Gastroesophageal sphincter (tissue), 4 donors: ENCODE measurements at regions not wholly inside any gene's neighbourhood (a gene's known extent, or its start where the extent isn't known, plus 50 kb on each side); places are given as distances from the start of the nearest gene placed in this dataset.
A peak's percentile ranks its signal among the peaks of the same experiment; 100 is the strongest.
"Not testable (repeated sequence)": the region's sequence is repeated elsewhere in the genome, so short reads cannot be mapped to it uniquely, and the experiment has no call there.

Experiments
- ATAC-seq: fragments of 150-250 bp; one replicate; pipeline ENCODE4 v1.9.1; 2016; ENCODE audit warnings: mild to moderate bottlenecking, moderate library complexity
- H3K27ac ChIP-seq, 4 donors: fragments of 200-600 bp; sonication (generic) in 3 of 4; 1 replicate in 3 of 4; 2 replicates in 1 of 4; pipeline ENCODE4 v1.5.1; 2016 to 2019
- H3K27me3 ChIP-seq: fragments of 200-600 bp; sonication (generic); one replicate; pipeline ENCODE4 v1.5.1; 2019
- H3K36me3 ChIP-seq, 2 donors: fragments of 200-600 bp; sonication (generic); one replicate each; pipeline ENCODE4 v1.5.1; 2019; ENCODE audit warnings: control low read depth in 1 of 2
- H3K4me1 ChIP-seq, 3 donors: fragments of 200-600 bp; sonication (generic); 1 replicate in 2 of 3; 2 replicates in 1 of 3; pipeline ENCODE4 v1.5.1; 2016 to 2019; ENCODE audit warnings: control low read depth in 2 of 3
- H3K4me3 ChIP-seq, 2 donors: fragments of 200-600 bp; sonication (generic); one replicate each; pipeline ENCODE4 v1.5.1; 2019; ENCODE audit warnings: mild to moderate bottlenecking in 1 of 2, moderate library complexity in 1 of 2
- H3K9me3 ChIP-seq, 3 donors: fragments of 200-600 bp; sonication (generic); one replicate each; pipeline ENCODE4 v1.5.1; 2017 to 2019; ENCODE audit warnings: control low read depth in 2 of 3
- WGBS, 2 donors: methylation state at CpG; one replicate each; pipeline ENCODE4 v1.1.5; 2018; ENCODE audit warnings: low coverage in 1 of 2; 5-methylcytosine and 5-hydroxymethylcytosine counted together

DNA sequence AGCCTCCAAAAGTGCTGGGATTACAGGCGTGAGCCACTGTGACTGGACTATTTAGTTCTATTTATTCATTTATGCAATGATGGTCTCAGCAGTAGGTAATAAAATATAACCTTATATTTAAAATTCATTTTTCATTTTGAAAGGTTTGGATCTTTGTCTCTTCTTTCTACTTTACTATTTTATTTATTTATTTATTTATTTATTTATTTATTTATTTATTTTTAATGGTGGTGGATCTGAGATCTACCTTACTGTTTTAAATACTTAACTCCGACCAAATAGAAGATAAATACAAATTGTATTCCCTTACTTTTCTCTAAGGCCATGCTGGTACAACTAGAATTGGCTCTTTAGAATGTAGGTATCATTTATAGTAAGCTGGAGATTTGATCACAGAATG lies 159.9 kb upstream of the NBPF19 start:
- not testable (repeated sequence) for H3K36me3 ChIP-seq, H3K9me3 ChIP-seq, H3K27me3 ChIP-seq, H3K27ac ChIP-seq, H3K4me3 ChIP-seq, H3K4me1 ChIP-seq, ATAC-seq
- no CpG with 5 or more reads among the region's 2 CpGs for WGBS, 2 donors

- not testable (repeated sequence) for H3K9me3 ChIP-seq, H3K27me3 ChIP-seq, H3K4me3 ChIP-seq, H3K36me3 ChIP-seq, H3K4me1 ChIP-seq, H3K27ac ChIP-seq
- WGBS, 2 donors = no CpG with 5 or more reads among the region's 48 CpGs
- peak; percentile 36 for ATAC-seq
These were observed 153.7 kb upstream of the NBPF19 start for GRCh38 chr1:149320971-149321731.

DNA sequence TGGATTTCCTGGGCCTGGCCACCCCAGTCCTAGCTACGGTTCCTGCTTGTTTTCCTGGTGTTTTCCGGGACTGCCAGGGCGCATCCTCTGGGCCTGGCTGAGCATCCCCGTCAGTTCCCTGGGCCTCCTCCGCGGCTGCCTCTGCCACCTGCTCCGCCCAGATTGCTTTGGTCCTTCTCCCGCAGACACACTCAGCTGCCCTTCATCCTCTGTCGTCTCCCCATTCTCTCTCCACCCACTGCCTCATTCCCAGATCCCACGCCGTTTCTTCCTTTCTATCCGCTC lies 153.2 kb upstream of the NBPF19 start:
- H3K27me3 ChIP-seq, H3K36me3 ChIP-seq, H3K9me3 ChIP-seq, H3K27ac ChIP-seq, H3K4me3 ChIP-seq, H3K4me1 ChIP-seq: not testable (repeated sequence)
- WGBS, 2 donors = no CpG with 5 or more reads among the region's 12 CpGs
- peak; percentile 60 for ATAC-seq

- H3K27me3 ChIP-seq, H3K36me3 ChIP-seq, H3K4me1 ChIP-seq, H3K27ac ChIP-seq, H3K9me3 ChIP-seq, H3K4me3 ChIP-seq, ATAC-seq: not testable (repeated sequence)
These were observed 144.8 kb upstream of the NBPF19 start for GRCh38 chr1:149330081-149330335.

DNA sequence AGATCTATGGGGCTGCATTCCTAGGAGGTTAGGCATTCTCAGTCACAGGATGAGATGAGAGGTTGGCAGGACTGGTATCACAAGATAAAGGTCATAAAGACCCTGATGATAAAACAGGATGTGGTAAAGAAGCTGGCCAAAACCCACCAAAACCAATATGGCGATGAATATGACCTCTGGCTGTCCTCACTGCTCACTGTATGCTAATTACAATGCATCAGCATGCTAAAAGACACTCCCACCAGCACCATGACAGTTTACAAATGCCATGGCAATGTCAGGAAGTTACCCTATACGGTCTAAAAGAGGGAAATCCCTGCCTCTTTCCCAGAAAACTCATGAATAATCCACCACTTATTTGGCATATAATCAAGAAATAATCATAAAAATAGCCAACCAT lies 138.8 kb upstream of the NBPF19 start:
- no CpG with 5 or more reads among the region's 2 CpGs for WGBS, 2 donors
- H3K4me1 ChIP-seq, H3K36me3 ChIP-seq, H3K9me3 ChIP-seq, H3K27ac ChIP-seq, H3K4me3 ChIP-seq, H3K27me3 ChIP-seq, ATAC-seq: not testable (repeated sequence)

GRCh38 chr1:149338221-149338691 lies 136.6 kb upstream of the NBPF19 start:
- no CpG with 5 or more reads among the region's 18 CpGs for WGBS, 2 donors
- peak; percentile 68 for ATAC-seq

GRCh38 chr1:149338698-149339097 lies 136.1 kb upstream of the NBPF19 start:
- not testable (repeated sequence) for H3K36me3 ChIP-seq, H3K9me3 ChIP-seq, H3K4me1 ChIP-seq, H3K4me3 ChIP-seq, H3K27me3 ChIP-seq, ATAC-seq, H3K27ac ChIP-seq
- no CpG with 5 or more reads among the region's 7 CpGs for WGBS, 2 donors

More at GRCh38 chr1:149338221-149338691, 136.6 kb upstream of the NBPF19 start:
- not testable (repeated sequence) for H3K4me3 ChIP-seq, H3K9me3 ChIP-seq, H3K4me1 ChIP-seq, H3K36me3 ChIP-seq, H3K27ac ChIP-seq, H3K27me3 ChIP-seq

DNA sequence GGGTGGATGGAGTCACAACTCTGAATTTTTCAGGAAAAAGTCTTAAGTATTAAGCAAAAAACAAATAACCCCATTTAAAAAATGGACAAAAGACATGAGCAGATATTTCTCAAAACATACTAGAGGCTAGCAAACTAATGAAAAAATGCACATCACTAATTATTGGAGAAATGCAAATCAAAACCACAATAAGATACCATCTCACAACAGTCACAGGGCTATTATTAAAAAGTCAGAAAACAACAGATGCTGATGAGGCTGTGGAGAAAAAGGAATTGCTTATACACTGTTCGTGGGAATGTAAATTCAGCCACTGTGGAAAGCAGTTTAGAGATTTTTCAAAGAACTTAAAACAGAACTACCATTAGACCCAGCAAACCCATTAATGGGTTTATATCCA lies 125.4 kb upstream of the NBPF19 start:
- H3K4me3 ChIP-seq, H3K27ac ChIP-seq, H3K36me3 ChIP-seq, H3K9me3 ChIP-seq, ATAC-seq, H3K4me1 ChIP-seq, H3K27me3 ChIP-seq: not testable (repeated sequence)
- WGBS, 2 donors = no CpG with 5 or more reads among the region's 1 CpG

GRCh38 chr1:149352205-149352604 lies 122.6 kb upstream of the NBPF19 start:
- WGBS, 2 donors = no CpG with 5 or more reads among the region's 1 CpG
- not testable (repeated sequence) for H3K36me3 ChIP-seq, H3K27ac ChIP-seq, ATAC-seq, H3K4me3 ChIP-seq, H3K9me3 ChIP-seq, H3K27me3 ChIP-seq, H3K4me1 ChIP-seq

DNA sequence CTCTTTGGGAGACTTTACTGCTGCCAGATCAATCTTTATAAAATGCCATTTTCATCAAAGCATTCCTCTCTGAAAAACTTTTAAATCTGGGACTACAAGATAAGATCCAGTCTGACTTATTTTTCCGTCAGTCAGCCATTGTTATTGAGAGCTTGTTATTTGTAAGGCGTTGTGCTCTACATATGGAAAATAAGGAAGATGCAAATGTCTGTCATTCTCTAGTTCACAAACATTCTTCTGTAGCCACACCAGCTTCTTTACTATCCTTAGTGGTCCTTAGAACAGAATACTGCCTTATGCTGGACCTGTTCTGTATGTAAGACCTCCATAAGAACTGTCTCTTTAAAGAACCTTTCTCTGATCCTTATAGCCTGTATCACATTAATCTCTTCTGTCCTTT lies 120.3 kb upstream of the NBPF19 start:
- not testable (repeated sequence) for H3K27me3 ChIP-seq, H3K9me3 ChIP-seq, H3K36me3 ChIP-seq, H3K4me3 ChIP-seq, H3K27ac ChIP-seq, H3K4me1 ChIP-seq, ATAC-seq
- WGBS, 2 donors = no CpG with 5 or more reads among the region's 2 CpGs

GRCh38 chr1:149355748-149356147 lies 119.1 kb upstream of the NBPF19 start:
- H3K27ac ChIP-seq, H3K27me3 ChIP-seq, H3K9me3 ChIP-seq, H3K36me3 ChIP-seq, H3K4me3 ChIP-seq, ATAC-seq, H3K4me1 ChIP-seq: not testable (repeated sequence)
- no CpG with 5 or more reads among the region's 1 CpG for WGBS, 2 donors

GRCh38 chr1:149356152-149356551 lies 118.7 kb upstream of the NBPF19 start:
- not testable (repeated sequence) for H3K27me3 ChIP-seq, H3K9me3 ChIP-seq, H3K36me3 ChIP-seq, H3K4me3 ChIP-seq, H3K27ac ChIP-seq, H3K4me1 ChIP-seq
- no CpG with 5 or more reads among the region's 4 CpGs for WGBS, 2 donors
- ATAC-seq = peak; percentile 83

GRCh38 chr1:149360351-149360750 lies 114.5 kb upstream of the NBPF19 start:
- not testable (repeated sequence) for H3K27ac ChIP-seq, H3K9me3 ChIP-seq, H3K4me3 ChIP-seq, H3K4me1 ChIP-seq, ATAC-seq, H3K27me3 ChIP-seq, H3K36me3 ChIP-seq
- WGBS, 2 donors = no CpG with 5 or more reads among the region's 3 CpGs

DNA sequence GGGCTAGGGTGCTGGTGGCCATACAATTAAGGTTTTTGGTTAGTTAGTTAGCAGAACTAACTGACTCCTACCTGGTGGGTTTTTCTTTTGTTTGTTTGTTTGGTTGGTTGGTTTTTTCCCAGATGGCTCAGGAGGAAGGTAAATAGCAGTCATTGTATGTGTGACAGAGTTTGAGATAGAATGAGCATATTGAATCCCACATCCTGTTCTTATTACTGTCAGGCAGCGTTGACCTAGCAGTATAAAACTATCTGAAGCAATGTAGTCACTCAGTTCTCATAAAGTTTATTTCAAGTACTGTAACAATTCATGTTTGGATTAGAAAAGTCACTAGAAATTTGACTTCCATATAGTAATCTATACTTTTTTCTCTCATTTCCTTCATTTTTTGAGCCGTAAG lies 113.5 kb upstream of the NBPF19 start:
- not testable (repeated sequence) for H3K4me3 ChIP-seq, H3K27ac ChIP-seq, H3K9me3 ChIP-seq, H3K4me1 ChIP-seq, H3K27me3 ChIP-seq, ATAC-seq, H3K36me3 ChIP-seq
- WGBS, 2 donors = no CpG with 5 or more reads among the region's 2 CpGs
